CD14-positive monocyte (primary cell): ENCODE measurements at regions not wholly inside any gene's neighbourhood (a gene's known extent, or its start where the extent isn't known, plus 50 kb on each side); places are given as distances from the start of the nearest gene placed in this dataset.

Experiments
- DNase-seq, 3 donors: peaks; one replicate each; pipeline ENCODE4 v3.0.0-alpha.2; 2011 to 2022
- H2AFZ ChIP-seq: 2 replicates; pipeline ENCODE4 v1.6.0; 2012; ENCODE audit warnings: mild to moderate bottlenecking, low read depth, low read length, inconsistent platforms; ENCODE audit not compliant: insufficient read depth, poor library complexity, severe bottlenecking
- H3K27ac ChIP-seq, 2 donors: 1 replicate in 1 of 2; 2 replicates in 1 of 2; pipeline ENCODE4 v1.5.1; 2012 to 2013; ENCODE audit warnings: low read length in 2 of 2, control low read depth in 1 of 2, inconsistent platforms in 1 of 2, low read depth in 1 of 2, mild to moderate bottlenecking in 1 of 2
- H3K27me3 ChIP-seq, 2 donors: one replicate each; pipeline versions ENCODE4 v1.6.0 to v1.6.1; 2011 to 2013; ENCODE audit warnings: low read length in 2 of 2; ENCODE audit not compliant: control insufficient read depth in 2 of 2, insufficient read depth in 2 of 2
- H3K36me3 ChIP-seq, 2 donors: replicated peaks in 1 of 2; 1 replicate in 1 of 2; 2 replicates in 1 of 2; pipeline versions ENCODE4 v1.5.1 to v1.6.1; 2012 to 2013; ENCODE audit warnings: low read length in 2 of 2, control low read depth in 1 of 2, inconsistent platforms in 1 of 2, mild to moderate bottlenecking in 1 of 2; ENCODE audit not compliant: insufficient read depth in 2 of 2, control insufficient read depth in 1 of 2
- H3K4me1 ChIP-seq, 2 donors: 1 replicate in 1 of 2; 2 replicates in 1 of 2; pipeline versions ENCODE4 v1.5.1 to v1.6.1; 2012 to 2013; ENCODE audit warnings: low read length in 2 of 2, control low read depth in 1 of 2, inconsistent platforms in 1 of 2, mild to moderate bottlenecking in 1 of 2, moderate library complexity in 1 of 2; ENCODE audit not compliant: insufficient read depth in 2 of 2, control insufficient read depth in 1 of 2
- H3K4me2 ChIP-seq: replicated peaks from 2 replicates; pipeline ENCODE3; 2012; ENCODE audit warnings: low read length, moderate library complexity, mild to moderate bottlenecking; ENCODE audit not compliant: poor library complexity, severe bottlenecking; ENCODE audit errors: extremely low read depth
- H3K4me3 ChIP-seq, 3 experiments: fragments of 200-600 bp in 1 of 3; sonication (generic) in 1 of 3; replicated peaks in 1 of 3; 1 replicate in 2 of 3; 2 replicates in 1 of 3; pipeline ENCODE4 v1.5.1; 2011 to 2013; ENCODE audit warnings: low read length in 3 of 3, mild to moderate bottlenecking in 3 of 3, control low read depth in 2 of 3, low read depth in 2 of 3, inconsistent platforms in 1 of 3, moderate library complexity in 1 of 3
- H3K79me2 ChIP-seq: 2 replicates; pipeline ENCODE4 v1.6.0; 2012; ENCODE audit warnings: mild to moderate bottlenecking, control low read depth, inconsistent platforms, low read length, moderate library complexity; ENCODE audit not compliant: insufficient read depth
- H3K9ac ChIP-seq: 2 replicates; pipeline ENCODE4 v1.6.0; 2017; ENCODE audit warnings: low read length, mild to moderate bottlenecking; ENCODE audit not compliant: insufficient read depth, poor library complexity, severe bottlenecking
- H3K9me3 ChIP-seq, 2 donors: replicated peaks in 1 of 2; 1 replicate in 1 of 2; 2 replicates in 1 of 2; pipeline versions ENCODE4 v1.5.1 to v1.6.1; 2012 to 2013; ENCODE audit warnings: low read length in 2 of 2, control low read depth in 1 of 2; ENCODE audit not compliant: control insufficient read depth in 1 of 2, insufficient read depth in 1 of 2
- H4K20me1 ChIP-seq: 2 replicates; pipeline ENCODE4 v1.6.0; 2012; ENCODE audit warnings: mild to moderate bottlenecking, low read length, control low read depth, moderate library complexity; ENCODE audit not compliant: insufficient read depth
- H3K27ac Mint-ChIP-seq, 7 donors: one replicate each; pipeline ENCODE4 v1.8.0; 2020; ENCODE audit warnings: mild to moderate bottlenecking in 7 of 7, mixed read lengths in 7 of 7, moderate library complexity in 6 of 7, inconsistent platforms in 2 of 7
- H3K27me3 Mint-ChIP-seq, 3 donors: one replicate each; pipeline ENCODE4 v1.8.0; 2021 to 2022; ENCODE audit warnings: low read depth in 3 of 3, mild to moderate bottlenecking in 3 of 3, mixed read lengths in 3 of 3, moderate library complexity in 3 of 3, inconsistent platforms in 1 of 3
- H3K36me3 Mint-ChIP-seq, 2 donors: one replicate each; pipeline ENCODE4 v1.8.0; 2020; ENCODE audit warnings: mixed read lengths in 2 of 2, inconsistent platforms in 1 of 2, mild to moderate bottlenecking in 1 of 2
- H3K4me1 Mint-ChIP-seq: one replicate; pipeline ENCODE4 v1.8.0; 2020; ENCODE audit warnings: mild to moderate bottlenecking, mixed read lengths
- H3K4me3 Mint-ChIP-seq, 2 donors: one replicate each; pipeline ENCODE4 v1.8.0; 2020; ENCODE audit warnings: mild to moderate bottlenecking in 2 of 2, mixed read lengths in 2 of 2, moderate library complexity in 1 of 2
- H3K9me3 Mint-ChIP-seq, 7 donors: one replicate each; pipeline ENCODE4 v1.8.0; 2020 to 2022; ENCODE audit warnings: mixed read lengths in 7 of 7, mild to moderate bottlenecking in 6 of 7, moderate library complexity in 6 of 7, inconsistent platforms in 2 of 7
- WGBS: methylation state at CpG from one replicate; pipeline ENCODE4 v1.1.5; 2013; ENCODE audit warnings: missing lambda C conversion rate; ENCODE audit not compliant: insufficient coverage; 5-methylcytosine and 5-hydroxymethylcytosine counted together
- intact Hi-C, 2 donors: fragments of 100-400 bp; cut with micrococcal nuclease; formaldehyde crosslinking; loops; one replicate each; pipeline versions ENCODE4 v1.15.0 to v1.15.1; 2023
- TF ChIP-seq, protein P1 (sequence below): fragments of 200-600 bp; IDR thresholded peaks from one replicate; pipeline ENCODE4 v1.8.0; 2022; ENCODE audit warnings: antibody characterized with exemption, mild to moderate bottlenecking

DNA sequence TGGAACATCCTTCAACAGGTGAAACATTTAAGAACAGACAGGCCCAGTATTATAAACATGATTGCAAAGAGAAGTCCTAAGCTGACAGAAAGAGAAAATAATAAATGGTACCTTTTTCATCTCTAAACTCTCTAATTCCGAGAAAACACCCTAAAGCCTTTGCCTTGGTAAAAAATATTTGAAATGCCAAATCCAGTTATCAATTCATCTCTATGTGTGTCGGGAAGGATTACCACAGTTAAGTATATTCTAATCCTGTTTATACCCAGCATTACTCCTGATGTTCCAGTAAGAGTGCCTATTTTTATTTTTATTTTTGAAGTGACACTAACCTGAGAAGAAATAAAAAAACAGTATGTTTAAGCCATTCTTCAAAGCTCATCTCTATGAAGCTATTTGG, 219.3 kb upstream of the NANOGP8 start:
- no peak for DNase-seq
- Histone ChIP-seq H3K4me1 (no peaks in the 10 kb centered on the region), H3K4me2 (no peak overlapping the region), H3K27me3 (no peaks in the 10 kb centered on the region), H3K9ac (no peak overlapping the region), H3K36me3 (no peaks in the 10 kb centered on the region), H3K27ac (no peak overlapping the region), H4K20me1 (no peaks in the 10 kb centered on the region), H2AFZ (no peak overlapping the region), H3K4me3 (no peak overlapping the region), H3K9me3 (no peaks in the 10 kb centered on the region), H3K79me2 (no peaks in the 10 kb centered on the region)
- Mint-ChIP-seq H3K27ac (no peak overlapping the region), H3K9me3 (peaks cover 0 to 2% (median 0%) of the 10 kb centered on the region in 7 donors), H3K4me1 (no peaks in the 10 kb centered on the region), H3K27me3 (no peaks in the 10 kb centered on the region), H3K4me3 (no peak overlapping the region), H3K36me3 (no peaks in the 10 kb centered on the region)
- intact Hi-C loops = no loop called here
- TF ChIP-seq, protein P1, sequence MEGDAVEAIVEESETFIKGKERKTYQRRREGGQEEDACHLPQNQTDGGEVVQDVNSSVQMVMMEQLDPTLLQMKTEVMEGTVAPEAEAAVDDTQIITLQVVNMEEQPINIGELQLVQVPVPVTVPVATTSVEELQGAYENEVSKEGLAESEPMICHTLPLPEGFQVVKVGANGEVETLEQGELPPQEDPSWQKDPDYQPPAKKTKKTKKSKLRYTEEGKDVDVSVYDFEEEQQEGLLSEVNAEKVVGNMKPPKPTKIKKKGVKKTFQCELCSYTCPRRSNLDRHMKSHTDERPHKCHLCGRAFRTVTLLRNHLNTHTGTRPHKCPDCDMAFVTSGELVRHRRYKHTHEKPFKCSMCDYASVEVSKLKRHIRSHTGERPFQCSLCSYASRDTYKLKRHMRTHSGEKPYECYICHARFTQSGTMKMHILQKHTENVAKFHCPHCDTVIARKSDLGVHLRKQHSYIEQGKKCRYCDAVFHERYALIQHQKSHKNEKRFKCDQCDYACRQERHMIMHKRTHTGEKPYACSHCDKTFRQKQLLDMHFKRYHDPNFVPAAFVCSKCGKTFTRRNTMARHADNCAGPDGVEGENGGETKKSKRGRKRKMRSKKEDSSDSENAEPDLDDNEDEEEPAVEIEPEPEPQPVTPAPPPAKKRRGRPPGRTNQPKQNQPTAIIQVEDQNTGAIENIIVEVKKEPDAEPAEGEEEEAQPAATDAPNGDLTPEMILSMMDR = no peak
- no CpG with 5 or more reads among the region's 2 CpGs for WGBS

DNA sequence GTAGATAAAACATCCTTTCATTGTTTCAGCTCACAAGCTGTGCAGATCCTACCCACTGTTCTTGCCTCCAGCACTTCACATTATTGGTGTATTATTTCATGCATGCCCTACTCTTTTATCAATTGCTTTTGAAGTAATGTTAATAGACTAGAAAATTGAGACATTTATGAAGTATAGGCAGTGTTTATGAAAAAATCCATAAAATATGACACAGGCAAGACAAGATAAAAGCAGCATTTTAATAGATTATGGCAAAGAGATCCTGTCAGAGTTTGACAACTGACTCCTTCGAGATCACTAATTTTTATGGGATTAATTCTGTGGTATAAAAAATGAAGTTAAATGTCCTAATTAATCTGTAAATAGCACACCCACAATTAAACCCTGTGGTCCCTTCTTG, 217.2 kb upstream of the NANOGP8 start:
- H3K9me3 ChIP-seq = peaks cover 8% of the 10 kb centered on the region in 2 donors
- Mint-ChIP-seq H3K27me3 (no peaks in the 10 kb centered on the region), H3K36me3 (no peaks in the 10 kb centered on the region), H3K27ac (no peak overlapping the region), H3K9me3 (peaks cover 0 to 2% (median 0%) of the 10 kb centered on the region in 7 donors), H3K4me3 (no peak overlapping the region), H3K4me1 (no peaks in the 10 kb centered on the region)
- TF ChIP-seq, protein P1 = no peak
- no peaks in the 10 kb centered on the region for H3K4me1 ChIP-seq
- no peaks in the 10 kb centered on the region for H4K20me1 ChIP-seq
- intact Hi-C loops = no loop called here
- no peak overlapping the region for H3K4me3 ChIP-seq
- no peak for DNase-seq
- no peak overlapping the region for H3K27ac ChIP-seq
- no CpG with 5 or more reads among the region's 1 CpG for WGBS
- no peak overlapping the region for H2AFZ ChIP-seq
- no peaks in the 10 kb centered on the region for H3K36me3 ChIP-seq
- no peaks in the 10 kb centered on the region for H3K27me3 ChIP-seq
- H3K79me2 ChIP-seq = no peaks in the 10 kb centered on the region
- no peak overlapping the region for H3K4me2 ChIP-seq
- H3K9ac ChIP-seq = no peak overlapping the region
